Stimulated activated CD4-positive, alpha-beta T cell treated with anti-CD3 and anti-CD28 coated beads, Interleukin-15, amount 100 ng/mL, for 48 hours (primary cell): ENCODE measurements at regions not wholly inside any gene's neighbourhood (a gene's known extent, or its start where the extent isn't known, plus 50 kb on each side); places are given as distances from the start of the nearest gene placed in this dataset.

ENCODE experiments used
- DNase-seq, 2 donors: peaks; one replicate each; pipeline ENCODE4 v3.0.0-alpha.2; 2020; ENCODE audit warnings: low read depth in 2 of 2

DNA sequence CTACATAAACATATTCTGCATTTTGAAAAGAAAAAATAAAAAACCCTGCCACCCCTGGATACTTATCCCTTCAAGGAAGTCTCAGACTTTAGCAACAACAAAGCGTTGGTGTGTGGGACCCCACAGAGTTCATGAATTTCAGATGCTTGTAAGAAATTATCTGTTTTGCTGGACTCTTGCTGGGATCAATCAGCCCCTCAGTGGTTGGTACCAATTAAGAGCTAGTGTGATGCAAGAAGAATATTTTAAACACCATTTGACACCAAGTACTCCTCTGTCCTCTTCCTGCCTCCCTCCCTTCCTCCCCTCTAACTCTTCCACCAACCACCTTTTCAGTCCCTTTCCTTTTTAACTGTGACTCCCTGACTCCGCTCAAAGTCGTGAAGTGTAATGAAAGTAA is 51.5 kb downstream of the SST start:
- DNase-seq, result no peak

DNA sequence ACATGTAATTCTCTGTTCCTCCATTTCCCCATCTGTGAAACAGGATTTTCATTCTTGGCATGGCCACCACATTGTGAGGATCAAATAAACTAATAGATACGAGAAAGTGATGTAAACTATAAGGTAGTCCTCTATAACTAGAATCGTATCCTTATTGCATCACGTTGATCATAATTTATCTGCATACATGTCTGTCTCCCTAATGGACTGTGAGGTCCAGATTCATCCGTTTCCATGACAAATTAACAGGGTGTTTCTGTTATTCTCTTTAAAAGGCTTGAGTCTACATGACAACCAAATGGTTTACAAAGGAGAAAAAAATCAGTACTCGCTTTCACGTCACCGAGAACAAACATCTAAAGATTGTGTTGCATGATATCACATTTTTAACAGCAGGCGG is 53.0 kb downstream of the SST start:
- DNase-seq, result no peak

DNA sequence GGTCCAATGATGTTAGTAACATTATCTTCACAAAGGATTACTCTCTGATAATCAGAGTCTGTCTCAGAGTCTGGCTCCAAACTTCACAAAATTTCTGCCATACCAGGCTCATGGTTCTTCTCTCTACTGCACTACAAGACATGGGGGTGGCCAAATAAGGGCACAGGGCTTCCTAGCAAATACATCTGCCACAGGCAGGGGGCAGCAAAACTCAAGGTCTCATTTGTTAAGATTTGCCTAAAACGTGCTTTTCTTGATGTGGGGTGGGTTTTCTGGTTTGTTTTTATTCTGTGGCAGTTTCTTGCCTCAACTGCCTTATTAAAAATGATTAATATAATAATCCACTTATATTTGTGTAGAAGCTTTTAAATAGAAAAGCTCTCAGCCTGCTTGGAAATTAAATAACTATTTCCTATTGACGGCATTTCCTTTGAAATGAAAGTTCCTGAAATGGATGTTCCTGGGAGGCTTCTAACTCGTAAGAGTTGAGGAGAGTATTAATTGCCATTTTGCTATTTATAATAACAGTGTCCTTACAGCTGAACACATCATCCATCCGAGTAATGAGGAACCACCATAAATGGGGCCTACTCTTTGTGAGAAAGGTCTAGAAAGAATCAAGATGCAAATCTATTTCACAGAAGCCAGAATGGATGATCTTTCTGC is 53.8 kb downstream of the SST start:
- DNase-seq, result peak; percentile 21 to 60

DNA sequence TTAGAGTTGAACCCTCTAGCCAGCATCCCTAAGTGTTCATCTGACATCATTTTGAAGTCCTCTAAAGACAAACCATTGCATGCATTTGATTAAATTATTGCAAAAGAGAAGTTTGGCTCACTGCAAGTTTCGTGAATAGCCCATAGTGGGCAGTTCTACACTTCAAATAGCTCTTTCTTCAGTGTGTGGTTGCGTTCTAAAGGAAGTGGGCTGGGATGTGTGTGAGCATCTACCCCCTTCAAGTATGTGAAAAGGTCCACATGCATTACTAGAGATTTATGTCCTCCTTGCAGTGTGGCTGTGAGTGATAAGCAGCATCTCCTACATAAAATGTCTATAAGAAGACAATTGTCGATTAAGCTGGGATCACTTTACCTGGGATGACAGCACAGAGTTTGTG is 54.6 kb downstream of the SST start:
- DNase-seq, result no peak

DNA sequence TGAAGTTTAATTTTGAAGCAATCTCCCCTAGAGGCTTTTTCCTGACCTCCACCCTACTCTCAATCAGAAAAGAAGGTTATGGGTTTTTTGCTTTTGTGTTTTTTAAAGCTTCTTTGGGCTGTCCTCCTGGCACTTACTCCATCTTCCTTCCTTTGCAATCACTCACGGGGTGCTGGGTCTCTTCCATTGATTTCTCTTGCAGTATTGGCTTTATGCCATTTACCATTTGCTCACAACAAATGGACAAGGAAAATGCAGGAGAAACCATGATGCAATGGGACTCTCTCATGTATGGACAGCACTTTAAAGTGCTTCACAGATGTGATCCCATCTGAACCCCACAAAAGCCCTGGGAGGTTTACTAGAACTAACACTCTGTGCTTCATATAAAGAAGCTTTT is 57.5 kb downstream of the SST start:
- no peak for DNase-seq

DNA sequence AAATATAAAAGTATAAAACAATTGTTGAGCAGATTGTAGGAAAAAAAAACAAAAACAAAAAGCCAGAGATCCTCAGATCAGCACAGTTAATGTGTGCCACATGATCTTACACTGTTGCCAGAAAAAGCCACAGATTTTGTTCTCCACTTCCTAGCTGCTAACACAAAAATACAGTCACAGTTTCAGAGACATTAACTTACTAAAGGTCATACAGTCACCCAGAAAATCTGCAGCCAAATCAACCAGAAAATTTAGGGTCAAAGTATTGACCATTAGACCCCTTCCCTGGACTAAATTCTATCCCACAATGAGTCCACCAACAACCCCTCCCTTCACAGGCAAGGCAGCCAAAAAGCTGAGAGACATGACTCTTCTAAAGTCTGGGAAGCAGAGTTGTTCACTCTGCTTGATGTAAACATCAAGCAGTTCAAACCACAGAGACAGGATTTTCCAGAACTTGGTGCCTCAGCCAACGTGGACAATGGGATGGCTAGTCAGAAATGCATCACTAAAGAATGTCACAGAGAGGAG is 59.1 kb downstream of the SST start:
- DNase-seq, result no peak

DNA sequence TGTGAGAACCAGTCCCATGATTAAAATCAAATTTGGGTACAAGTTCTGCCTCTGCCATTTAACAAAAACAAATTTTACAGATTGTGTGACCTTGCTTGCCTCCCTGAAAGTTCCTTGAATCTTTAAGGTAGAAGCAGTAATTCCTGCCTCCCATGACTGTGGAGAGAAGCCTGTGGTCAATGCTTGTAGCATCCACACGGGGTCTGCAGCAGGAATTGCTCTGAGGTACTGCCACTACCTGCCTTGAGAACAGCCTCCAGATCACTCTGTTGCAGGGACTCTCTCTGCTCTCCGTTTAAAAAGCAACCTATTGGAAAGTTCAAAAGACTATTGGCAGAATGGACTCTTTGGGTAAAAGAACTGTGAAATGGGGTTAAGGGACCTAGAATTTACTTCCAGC is 75.9 kb downstream of the SST start:
- no peak for DNase-seq

DNA sequence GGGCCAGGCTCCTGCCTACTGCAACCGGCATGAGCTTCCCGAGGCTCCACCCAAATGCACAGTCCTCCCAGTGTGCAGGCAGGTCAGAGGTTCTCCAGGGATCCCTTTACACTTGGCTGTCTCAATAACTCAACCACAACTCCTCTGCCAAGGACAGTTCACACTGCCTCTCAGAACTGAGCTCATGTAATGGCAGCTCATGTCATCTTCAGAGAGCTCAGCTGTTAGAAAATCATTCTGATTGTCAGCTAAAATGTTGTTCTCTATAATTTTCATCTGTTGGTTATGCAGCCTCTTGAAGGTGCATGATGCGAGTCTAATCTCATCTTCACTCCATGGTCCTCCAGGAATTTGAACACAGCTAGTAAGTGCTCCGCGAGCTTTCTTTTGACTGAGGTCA is 76.7 kb downstream of the SST start:
- DNase-seq, result no peak

DNA sequence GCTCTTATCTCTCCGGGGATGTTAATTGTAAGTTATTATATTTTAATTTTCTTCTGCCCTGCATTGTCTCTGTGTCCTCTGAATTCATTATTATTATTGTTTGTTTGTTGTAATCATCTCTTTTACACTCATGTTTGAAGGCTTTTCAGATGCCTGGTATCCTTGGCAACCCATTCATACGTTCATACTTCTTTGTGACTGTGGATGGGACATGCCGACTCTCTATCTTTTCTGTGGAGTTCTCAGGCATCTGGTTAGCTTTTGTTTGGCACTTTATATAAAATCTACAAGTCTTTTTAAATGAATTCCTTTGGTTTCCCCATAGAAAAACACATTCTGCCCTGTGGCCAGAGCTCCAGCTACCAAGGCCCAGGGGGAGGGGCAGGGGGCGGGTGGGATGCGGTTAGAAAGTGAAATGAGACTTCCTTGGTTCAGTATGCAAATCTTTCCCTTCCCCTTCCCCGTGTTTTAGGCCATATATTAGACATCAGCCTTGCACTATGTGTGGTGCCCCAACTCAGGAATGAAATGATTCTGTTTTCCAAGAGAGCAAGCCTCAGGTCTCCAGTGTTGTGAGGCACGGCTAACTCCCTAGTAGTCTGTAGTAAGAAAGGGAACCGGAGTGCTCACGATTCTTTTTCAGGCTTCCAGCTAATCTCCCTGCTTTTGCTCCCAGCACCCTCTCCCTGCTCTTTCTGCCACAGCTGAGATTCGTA is 79.2 kb downstream of the SST start:
- DNase-seq, result no peak

DNA sequence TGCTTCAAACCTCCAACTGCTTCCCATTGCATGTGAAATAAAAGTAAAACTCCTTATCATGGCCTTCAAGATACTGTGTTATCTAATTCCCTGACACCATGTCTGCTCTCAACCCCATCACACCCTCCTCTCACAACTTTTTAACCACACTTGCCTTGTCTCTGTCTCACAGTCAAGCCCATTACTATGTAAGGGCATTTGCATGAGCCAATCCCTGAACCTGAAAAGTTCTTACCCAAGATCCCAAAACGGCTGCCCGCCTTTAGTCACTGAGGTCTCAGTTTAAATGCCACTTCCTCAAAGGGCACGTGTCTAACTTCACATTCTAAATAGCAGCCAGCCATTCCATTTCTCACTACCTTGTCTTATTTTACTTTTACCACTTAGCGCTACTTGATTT is 83.1 kb downstream of the SST start:
- DNase-seq, result no peak

DNA sequence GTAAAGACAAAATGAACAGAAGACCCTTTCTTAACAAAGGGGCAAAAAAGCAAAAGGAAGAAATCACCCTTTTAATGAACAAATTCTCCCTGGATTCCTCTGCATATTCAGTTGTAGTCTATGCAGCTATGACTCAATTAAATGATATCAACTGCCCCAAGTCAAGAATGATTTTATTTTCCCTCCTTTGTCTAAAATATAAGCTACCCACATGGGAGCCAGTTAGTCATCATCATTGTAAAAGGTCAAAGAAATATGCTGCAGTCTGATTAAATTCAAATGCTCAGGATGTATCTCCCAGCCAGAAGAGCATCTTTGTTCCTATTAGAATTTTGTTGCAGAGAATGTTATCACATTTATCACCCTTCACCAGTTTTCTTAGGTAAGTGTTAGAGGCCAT is 84.0 kb downstream of the SST start:
- no peak for DNase-seq

DNA sequence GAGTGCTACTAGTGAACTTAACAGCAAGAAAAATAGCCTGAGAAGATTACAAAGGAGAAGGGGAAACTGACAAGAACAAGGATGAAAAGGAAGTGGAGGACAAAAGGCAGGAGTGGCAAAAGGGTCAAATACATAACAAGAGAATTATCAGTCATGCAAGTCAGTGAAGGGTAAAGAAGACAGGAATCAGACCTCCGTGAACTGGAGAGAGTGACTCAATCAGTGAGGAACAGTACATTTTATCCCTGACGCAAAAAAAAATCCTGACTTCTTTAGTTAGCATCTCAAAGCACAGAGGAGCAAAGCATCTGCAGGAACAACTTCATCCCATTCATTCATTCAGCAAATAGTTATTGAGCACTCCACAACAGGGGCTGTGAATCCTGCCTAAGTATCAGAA is 97.8 kb downstream of the SST start:
- DNase-seq, result no peak

DNA sequence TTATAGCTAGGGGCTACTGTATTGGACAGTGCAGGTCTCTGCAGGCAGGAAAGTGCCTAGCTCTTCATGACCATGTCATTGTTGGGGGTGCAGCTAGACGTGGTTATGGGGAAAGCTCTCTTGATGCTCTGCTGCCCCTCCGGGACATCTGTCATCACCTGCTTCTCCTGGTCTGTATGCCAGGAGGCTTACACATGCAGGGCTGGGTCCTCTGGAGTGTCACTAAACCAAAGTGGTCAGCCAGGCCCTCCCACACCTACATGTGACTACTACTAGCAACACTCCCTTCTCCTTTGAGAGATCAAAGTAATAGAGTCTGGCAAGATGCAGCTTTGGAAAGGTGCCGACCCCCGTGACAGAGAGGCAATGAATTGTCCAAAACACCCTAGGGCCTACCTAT is 98.5 kb downstream of the SST start:
- DNase-seq, result no peak

DNA sequence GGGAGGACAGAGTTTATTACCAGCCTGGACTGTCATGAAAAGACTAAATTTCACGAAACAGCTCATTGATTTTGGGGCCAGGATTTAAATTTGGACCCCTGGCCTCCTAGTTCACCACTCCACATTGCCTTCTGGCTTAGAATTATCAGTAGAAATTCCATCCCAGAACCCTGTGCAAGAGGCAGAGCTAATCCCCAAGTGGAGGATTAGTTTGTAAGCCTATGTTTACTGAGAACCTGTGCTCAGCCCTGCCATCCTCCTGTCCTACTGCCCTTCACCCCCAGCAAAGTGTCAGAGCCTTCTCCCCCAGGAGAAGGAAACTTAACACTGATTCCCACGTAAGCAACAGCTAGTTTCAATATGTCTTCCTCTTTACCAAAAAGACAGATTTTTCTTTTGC is 99.4 kb downstream of the SST start:
- no peak for DNase-seq

DNA sequence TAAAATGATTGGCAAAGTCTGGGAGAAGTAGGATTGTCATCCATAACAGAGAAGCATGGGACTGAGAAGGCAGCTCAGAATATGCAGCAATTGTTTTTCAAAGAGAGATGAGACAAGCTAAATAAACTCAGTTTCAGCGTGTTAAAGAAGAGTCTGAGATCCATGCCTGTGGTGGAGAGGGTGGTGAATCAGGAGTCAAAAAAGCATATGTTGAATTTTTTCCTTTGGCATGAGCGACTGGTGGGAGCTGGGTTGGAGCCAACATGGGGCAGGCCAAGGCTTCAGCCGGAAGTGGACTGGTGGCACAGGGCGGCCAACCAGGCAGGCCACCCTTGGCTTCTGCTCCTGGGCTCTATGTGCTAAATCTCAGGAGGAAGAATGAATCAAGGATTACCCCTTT is 102.0 kb downstream of the SST start:
- no peak for DNase-seq

DNA sequence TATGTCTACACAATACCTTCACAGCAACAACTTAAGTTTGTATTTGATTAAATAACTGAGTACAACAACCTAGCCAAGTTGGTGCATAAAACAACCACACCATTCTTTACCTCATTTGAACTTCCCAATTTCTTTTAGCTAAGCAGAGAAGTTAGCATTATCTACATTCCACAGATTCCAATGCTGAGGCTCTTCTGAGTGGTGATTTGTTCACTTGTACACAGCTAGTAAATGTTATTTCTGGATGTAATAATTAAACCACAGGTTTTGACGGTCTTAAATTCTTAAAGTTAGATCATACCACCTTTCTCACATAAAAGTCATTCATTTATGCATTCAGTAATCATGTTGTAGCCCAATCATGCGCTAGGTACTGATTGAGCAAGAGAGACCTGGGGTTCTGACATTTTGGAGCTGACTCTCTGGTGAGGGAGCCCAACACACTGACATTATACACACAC is 102.5 kb downstream of the SST start:
- DNase-seq, result no peak

DNA sequence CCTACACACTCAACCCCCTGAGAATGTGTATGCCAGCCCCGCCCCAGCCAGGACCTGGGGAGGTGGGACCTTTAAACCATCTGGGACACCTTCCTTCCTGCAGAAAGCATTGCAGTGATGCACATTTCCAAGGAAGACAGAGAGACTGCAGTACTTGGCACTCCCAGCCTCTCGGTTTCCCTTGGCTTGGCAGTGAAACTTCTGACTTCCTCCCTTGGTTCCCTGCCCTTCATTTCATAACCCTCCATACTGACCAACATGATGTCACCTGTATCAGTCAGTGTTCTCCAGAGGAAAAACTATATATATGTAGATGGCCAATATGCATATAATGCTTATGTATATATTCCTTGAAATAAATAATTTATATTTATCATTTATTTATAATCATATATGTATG is 103.2 kb downstream of the SST start:
- DNase-seq, result no peak

DNA sequence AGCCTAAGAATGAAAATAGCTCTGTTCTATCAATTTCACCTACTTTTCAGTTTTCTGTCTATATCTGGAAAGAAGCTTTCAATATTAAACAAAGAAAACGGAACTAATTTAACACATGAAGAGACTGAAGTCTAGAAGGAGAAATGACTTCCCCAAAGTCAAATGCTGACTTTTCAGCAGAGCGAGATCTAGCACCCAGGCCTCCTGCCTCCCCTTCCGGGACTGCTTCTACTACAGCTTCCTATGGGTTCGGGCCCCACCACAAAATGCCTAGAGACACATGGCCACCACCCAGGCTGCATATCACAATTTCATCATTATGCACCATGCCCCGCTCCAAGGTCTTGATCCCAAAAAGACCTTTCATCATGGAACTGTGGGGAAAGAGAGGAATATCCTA is 104.5 kb downstream of the SST start:
- DNase-seq, result no peak

DNA sequence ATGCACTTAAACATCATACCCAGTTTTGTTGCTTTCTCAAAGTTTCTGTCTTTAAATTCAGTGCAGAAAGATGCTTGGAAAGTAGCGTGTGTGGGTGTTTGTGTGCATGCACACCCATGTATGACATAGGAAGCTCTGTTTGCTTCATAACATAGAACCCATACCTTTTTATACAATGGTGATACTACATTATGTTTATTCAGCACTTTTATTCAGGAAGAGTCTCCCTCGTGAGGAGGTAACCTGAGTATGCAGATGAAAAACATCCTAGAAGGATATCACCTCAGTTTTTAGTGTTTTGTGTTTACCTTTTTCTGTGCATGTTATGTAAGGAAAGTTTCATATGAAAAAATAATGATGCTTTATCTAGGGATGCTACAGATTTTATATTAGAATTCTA is 111.2 kb downstream of the SST start:
- DNase-seq, result no peak

DNA sequence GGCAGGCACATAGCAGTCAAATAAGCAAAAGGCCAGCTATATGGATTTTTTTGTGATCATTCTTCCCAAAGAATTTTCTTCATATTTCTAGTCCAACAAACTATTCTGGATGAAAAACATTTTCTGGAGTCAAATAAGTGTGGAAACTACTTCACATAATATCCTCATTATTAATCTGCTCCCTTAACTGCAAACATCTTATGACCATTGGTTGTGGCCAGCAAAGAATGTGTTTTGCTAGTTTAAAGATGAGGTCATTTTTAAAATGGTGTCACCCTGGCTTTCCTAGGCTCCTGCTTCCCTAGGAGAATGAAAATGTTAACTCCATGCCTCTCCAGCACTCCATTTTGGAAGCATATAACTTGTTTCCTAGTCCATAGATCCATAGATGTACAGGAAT is 118.8 kb downstream of the SST start:
- DNase-seq, result no peak

DNA sequence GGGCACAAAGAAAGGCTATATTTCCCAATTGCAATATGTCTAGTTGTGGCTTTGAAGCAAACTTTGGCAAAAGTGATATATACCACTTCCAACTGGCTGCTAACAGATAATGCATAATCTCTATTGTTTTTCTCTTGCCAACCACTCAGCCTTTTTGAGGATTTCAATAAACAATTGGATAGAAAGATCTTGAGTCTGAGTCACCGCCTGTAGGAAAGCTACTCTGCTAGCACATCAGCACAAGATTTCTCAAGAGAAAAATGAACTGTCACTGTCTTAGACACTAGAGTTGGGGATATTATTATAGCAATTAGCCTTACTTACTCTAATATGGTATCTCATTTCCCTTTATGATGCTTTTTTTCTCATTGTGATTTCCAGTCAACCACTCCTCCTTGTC is 119.7 kb downstream of the SST start:
- DNase-seq, result no peak

DNA sequence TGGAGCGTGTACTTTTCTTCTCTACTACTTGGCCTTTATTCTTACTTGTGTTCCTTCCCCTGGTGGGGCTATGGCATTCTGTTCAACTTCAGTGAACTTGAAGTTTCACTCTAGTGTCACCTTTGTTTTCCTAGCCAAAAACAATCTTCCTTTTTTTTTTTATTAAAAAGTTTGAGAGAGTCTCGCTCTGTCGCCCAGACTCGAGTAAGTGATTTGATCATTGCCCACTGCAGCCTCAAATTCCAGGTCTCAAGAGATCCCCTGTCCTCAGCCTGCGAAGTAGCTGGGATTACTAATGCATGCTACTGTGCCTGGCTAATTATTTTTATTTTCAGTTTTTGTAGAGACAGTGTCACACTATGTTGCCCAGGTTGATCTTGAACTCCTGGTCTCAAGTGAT is 124.8 kb downstream of the SST start:
- no peak for DNase-seq

DNA sequence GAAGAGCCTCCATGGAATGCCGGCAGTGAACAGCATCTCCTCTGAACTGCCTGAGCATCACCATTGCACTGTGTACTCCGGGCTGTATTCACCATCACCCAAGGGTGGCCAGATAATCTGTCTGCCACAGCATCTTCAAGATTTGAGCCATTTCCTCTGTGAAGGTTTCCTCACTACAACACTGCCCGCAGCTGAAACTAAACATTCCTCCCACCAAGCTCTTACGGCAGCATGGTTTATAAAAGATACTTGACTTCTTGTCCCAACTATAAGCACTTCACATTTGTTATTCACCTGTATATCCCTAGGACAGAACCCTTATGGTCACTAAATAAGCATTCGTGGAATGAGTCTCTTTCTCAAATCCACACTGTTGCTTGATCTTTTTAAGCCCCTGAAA is 125.9 kb downstream of the SST start:
- no peak for DNase-seq

DNA sequence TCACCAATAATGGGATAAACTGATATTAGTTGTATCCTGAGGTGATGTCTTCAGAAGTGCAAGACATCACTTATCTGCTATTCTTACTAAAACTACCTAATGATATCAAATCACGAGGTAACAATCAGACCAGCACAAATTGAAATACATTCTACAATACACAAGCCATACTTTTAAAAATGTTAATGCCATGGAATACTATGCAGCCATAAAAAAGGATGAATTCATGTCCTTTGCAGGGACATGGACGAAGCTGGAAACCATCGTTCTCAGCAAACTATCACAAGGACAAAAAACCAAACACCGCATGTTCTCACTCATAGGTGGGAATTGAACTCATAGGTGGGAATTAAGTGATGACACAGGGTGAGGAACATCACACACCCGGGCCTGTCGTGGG is 129.3 kb downstream of the SST start:
- no peak for DNase-seq
